ENCODE measurements at regions not wholly inside any gene's neighbourhood (a gene's known extent, or its start where the extent isn't known, plus 50 kb on each side); places are given as distances from the start of the nearest gene placed in this dataset.

DNA sequence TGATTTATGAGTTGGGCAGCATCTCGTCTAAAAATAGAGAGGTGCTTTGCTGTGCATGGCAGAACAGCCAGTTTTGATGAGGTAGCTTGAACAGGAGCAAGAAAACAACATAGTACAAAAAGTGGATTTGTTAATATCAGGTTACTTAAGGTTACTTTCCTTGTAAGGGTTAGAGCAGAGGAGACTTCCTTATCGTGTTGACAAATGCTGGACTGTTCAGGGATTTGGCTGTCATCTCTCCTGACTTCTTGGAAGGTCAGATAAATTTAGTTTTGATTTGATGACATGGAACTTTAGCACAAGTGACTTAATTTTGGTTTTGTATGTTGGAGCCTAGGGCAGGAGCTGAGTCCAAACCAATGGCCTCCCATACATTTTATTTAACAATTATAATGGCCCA is 163.9 kb upstream of the ELAC2 start:
- TF ChIP-seq CTCF (IDR thresholded peaks at IDR 0.05; ENCODE audit: low read length, missing control alignments) = no peak
- H3K4me3 ChIP-seq (replicated peaks; ENCODE audit: low read depth, low read length) = no peak overlapping the region
- no peak for DNase-seq (ENCODE audit: low read depth)

- H3K4me3 ChIP-seq (replicated peaks; ENCODE audit: low read depth, low read length) = no peak overlapping the region
- TF ChIP-seq CTCF (IDR thresholded peaks at IDR 0.05; ENCODE audit: low read length, missing control alignments) = no peak
- no peak for DNase-seq (ENCODE audit: low read depth)
These were observed 158.6 kb upstream of the ELAC2 start for GRCh38 chr17:13176436-13176835.

GRCh38 chr17:13171790-13172189 is 154.0 kb upstream of the ELAC2 start:
- TF ChIP-seq CTCF (IDR thresholded peaks at IDR 0.05; ENCODE audit: low read length, missing control alignments) = no peak
- H3K4me3 ChIP-seq (replicated peaks; ENCODE audit: low read depth, low read length) = no peak overlapping the region
- DNase-seq (ENCODE audit: low read depth) = no peak

DNA sequence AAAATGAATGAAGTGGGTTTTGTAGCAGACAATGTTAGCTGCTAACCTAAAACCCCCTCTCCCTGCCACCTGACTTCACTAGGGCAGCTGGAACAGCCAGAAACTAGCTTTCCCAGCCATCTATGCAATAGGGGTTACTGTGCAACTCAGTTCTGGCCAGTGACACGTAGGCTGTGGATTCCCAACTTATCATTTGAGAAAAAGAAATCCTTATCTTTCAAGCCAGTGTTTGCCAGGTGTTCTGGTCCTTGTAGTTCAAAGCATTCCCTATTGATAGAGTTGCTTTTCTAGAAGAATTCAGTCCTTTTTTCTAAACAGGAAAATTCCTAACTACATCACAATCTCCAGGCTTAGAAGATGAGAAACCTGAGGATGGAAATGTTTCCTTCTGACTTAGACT is 144.5 kb upstream of the ELAC2 start:
- no peak for TF ChIP-seq CTCF (IDR thresholded peaks at IDR 0.05; ENCODE audit: low read length, missing control alignments)
- no peak overlapping the region for H3K4me3 ChIP-seq (replicated peaks; ENCODE audit: low read depth, low read length)
- no peak for DNase-seq (ENCODE audit: low read depth)

- no peak overlapping the region for H3K4me3 ChIP-seq (replicated peaks; ENCODE audit: low read depth, low read length)
- no peak for TF ChIP-seq CTCF (IDR thresholded peaks at IDR 0.05; ENCODE audit: low read length, missing control alignments)
- DNase-seq (ENCODE audit: low read depth) = no peak
These were observed 143.0 kb upstream of the ELAC2 start for GRCh38 chr17:13160790-13161189.

- no peak overlapping the region for H3K4me3 ChIP-seq (replicated peaks; ENCODE audit: low read depth, low read length)
- TF ChIP-seq CTCF (IDR thresholded peaks at IDR 0.05; ENCODE audit: low read length, missing control alignments) = no peak
- DNase-seq (ENCODE audit: low read depth) = no peak
These were observed 142.5 kb upstream of the ELAC2 start for GRCh38 chr17:13160296-13160695.

DNA sequence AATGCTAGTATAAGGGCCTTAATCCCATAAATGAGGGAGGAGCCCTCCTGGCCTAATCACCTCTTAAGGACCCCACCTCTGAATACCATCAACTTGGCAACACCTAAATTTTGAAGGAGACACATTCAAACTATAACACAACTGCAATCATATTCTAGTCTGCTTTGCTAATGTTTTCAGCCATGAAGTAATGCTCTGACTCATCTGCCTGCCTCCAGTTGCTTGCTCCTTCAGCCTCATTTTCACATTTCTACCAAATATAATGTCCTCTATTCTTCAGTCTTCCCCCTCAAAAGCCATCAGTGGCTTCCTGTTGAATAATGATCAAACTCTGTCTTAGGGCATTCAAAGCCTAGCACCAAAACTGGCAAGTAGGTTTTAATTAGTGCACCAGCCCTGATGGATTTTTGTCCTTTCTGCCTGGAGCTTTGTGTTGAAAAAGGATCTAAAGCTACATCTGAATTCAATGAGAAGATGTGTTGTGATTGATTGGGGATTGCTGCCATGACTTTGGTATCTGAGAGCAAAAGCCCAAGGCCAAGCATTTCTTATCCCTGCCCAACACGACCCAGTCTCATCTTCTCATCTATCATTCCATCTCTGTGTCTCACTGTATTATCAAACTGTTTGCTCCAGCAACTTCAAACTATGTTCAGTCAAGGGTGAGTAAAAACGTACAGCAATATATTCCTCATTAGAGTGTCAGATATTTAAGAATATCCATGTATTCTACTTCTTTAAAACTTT is 140.8 kb upstream of the ELAC2 start:
- TF ChIP-seq CTCF (IDR thresholded peaks at IDR 0.05; ENCODE audit: low read length, missing control alignments) = no peak
- no peak overlapping the region for H3K4me3 ChIP-seq (replicated peaks; ENCODE audit: low read depth, low read length)
- DNase-seq (ENCODE audit: low read depth) = no peak
